22Rv1 (cell line): ENCODE measurements at regions not wholly inside any gene's neighbourhood (a gene's known extent, or its start where the extent isn't known, plus 50 kb on each side); places are given as distances from the start of the nearest gene placed in this dataset.

Source experiments
- ZFX ChIP-seq: fragments of 450-650 bp; IDR thresholded peaks from 2 replicates; pipeline ENCODE4 v1.6.1; 2017; ENCODE audit warnings: antibody characterized with exemption, borderline replicate concordance
- TF ChIP-seq, protein P1 (sequence below): fragments of 450-650 bp; IDR thresholded peaks from 2 replicates; pipeline ENCODE4 v1.5.1; 2017; ENCODE audit warnings: mild to moderate bottlenecking

DNA sequence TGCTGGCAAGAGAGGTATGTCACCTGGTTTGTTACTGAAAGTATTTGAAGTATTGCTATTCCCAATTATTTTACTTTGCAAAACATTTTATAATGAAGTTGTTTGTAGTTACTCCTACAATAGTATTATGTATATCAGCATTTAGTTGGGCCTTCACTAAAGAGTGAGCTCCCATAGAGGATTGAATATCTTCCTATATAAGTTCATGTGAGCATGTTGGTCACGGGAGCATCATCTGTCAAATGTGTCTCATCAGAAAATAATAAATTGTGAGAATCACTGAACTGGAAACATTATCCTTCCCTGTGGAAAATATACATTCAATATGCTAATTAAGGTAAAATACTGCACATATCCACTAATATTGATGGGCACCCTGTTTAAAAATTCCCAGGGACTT, 360.1 kb upstream of the ADGRL3 start:
- TF ChIP-seq, protein P1, sequence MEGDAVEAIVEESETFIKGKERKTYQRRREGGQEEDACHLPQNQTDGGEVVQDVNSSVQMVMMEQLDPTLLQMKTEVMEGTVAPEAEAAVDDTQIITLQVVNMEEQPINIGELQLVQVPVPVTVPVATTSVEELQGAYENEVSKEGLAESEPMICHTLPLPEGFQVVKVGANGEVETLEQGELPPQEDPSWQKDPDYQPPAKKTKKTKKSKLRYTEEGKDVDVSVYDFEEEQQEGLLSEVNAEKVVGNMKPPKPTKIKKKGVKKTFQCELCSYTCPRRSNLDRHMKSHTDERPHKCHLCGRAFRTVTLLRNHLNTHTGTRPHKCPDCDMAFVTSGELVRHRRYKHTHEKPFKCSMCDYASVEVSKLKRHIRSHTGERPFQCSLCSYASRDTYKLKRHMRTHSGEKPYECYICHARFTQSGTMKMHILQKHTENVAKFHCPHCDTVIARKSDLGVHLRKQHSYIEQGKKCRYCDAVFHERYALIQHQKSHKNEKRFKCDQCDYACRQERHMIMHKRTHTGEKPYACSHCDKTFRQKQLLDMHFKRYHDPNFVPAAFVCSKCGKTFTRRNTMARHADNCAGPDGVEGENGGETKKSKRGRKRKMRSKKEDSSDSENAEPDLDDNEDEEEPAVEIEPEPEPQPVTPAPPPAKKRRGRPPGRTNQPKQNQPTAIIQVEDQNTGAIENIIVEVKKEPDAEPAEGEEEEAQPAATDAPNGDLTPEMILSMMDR = no peak
- TF ChIP-seq ZFX = no peak
